WERI-Rb-1 (cell line): ENCODE measurements at regions not wholly inside any gene's neighbourhood (a gene's known extent, or its start where the extent isn't known, plus 50 kb on each side); places are given as distances from the start of the nearest gene placed in this dataset.

Experiments used
- DNase-seq: peaks from one replicate; pipeline ENCODE4 v3.0.0-alpha.2; 2020
- H3K27ac ChIP-seq: fragments of 250-450 bp; sonication (Bioruptor Pico); 2 replicates; pipeline ENCODE4 v1.5.1; 2020; ENCODE audit warnings: mild to moderate bottlenecking, moderate library complexity
- H3K27me3 ChIP-seq: fragments of 250-450 bp; sonication (Bioruptor Pico); 2 replicates; pipeline ENCODE4 v1.5.1; 2021; ENCODE audit warnings: mild to moderate bottlenecking, low read depth, moderate library complexity; ENCODE audit not compliant: insufficient read depth, severe bottlenecking
- H3K36me3 ChIP-seq: fragments of 250-450 bp; sonication (Bioruptor Pico); 2 replicates; pipeline ENCODE4 v1.5.1; 2020; ENCODE audit warnings: mild to moderate bottlenecking, moderate library complexity
- H3K4me3 ChIP-seq: 2 replicates; pipeline ENCODE4 v1.5.1; 2011; ENCODE audit warnings: low read depth, mild to moderate bottlenecking, control low read depth, low read length
- H3K9me3 ChIP-seq: fragments of 250-450 bp; sonication (Bioruptor Pico); 2 replicates; pipeline ENCODE4 v1.5.1; 2021; ENCODE audit warnings: mild to moderate bottlenecking, moderate library complexity; ENCODE audit not compliant: severe bottlenecking
- TF ChIP-seq, protein P1 (sequence below): IDR thresholded peaks from 2 replicates; pipeline ENCODE4 v1.5.1; 2011; ENCODE audit warnings: low read depth, mild to moderate bottlenecking, control low read depth, inconsistent platforms, low read length

DNA sequence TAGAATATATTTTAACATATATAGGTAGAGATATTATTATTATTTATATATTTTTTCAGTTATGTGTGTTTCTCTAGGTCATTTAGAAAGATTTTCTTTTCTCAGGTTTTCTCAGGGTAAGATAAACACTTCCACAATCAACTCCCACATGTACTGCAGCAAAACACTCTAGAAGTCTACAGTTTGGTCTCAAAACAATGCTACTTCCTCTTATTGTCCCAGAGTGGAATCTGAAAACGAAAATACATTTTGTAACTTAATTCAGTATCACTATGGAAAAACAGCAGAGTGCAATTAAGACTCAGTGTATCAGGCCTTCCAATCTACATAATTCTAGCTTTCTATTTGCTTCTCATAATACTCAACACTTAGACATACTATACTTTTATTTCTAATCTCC lies 190.1 kb upstream of the SLC35G4 start:
- Histone ChIP-seq H3K27me3 (no peaks in the 10 kb centered on the region), H3K9me3 (no peaks in the 10 kb centered on the region), H3K36me3 (no peaks in the 10 kb centered on the region), H3K4me3 (no peak overlapping the region), H3K27ac (no peak overlapping the region)
- DNase-seq: no peak
- TF ChIP-seq, protein P1, sequence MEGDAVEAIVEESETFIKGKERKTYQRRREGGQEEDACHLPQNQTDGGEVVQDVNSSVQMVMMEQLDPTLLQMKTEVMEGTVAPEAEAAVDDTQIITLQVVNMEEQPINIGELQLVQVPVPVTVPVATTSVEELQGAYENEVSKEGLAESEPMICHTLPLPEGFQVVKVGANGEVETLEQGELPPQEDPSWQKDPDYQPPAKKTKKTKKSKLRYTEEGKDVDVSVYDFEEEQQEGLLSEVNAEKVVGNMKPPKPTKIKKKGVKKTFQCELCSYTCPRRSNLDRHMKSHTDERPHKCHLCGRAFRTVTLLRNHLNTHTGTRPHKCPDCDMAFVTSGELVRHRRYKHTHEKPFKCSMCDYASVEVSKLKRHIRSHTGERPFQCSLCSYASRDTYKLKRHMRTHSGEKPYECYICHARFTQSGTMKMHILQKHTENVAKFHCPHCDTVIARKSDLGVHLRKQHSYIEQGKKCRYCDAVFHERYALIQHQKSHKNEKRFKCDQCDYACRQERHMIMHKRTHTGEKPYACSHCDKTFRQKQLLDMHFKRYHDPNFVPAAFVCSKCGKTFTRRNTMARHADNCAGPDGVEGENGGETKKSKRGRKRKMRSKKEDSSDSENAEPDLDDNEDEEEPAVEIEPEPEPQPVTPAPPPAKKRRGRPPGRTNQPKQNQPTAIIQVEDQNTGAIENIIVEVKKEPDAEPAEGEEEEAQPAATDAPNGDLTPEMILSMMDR: no peak

DNA sequence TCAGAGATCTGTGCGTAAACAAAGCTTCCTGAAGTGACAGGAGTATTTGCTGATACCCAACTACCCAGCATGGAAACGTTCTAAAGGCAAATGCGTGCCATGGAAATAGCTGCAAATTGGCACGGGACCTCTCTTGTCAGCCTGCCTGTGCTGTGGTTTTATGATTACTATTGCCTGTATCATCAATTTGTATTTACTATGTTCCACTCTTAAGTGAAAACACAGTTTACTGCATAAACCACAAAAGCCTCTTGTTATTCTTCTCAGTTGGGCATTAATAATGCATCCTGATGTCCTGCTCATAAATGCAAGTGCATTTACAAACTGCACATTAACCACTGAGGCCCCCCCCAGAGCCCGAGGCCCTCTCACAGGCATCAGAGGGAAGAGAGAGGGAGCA lies 196.6 kb upstream of the SLC35G4 start:
- Histone ChIP-seq H3K36me3 (no peaks in the 10 kb centered on the region), H3K27me3 (peaks cover 2% of the 10 kb centered on the region), H3K9me3 (no peaks in the 10 kb centered on the region), H3K4me3 (no peak overlapping the region), H3K27ac (no peak overlapping the region)
- no peak for DNase-seq
- TF ChIP-seq, protein P1: no peak

DNA sequence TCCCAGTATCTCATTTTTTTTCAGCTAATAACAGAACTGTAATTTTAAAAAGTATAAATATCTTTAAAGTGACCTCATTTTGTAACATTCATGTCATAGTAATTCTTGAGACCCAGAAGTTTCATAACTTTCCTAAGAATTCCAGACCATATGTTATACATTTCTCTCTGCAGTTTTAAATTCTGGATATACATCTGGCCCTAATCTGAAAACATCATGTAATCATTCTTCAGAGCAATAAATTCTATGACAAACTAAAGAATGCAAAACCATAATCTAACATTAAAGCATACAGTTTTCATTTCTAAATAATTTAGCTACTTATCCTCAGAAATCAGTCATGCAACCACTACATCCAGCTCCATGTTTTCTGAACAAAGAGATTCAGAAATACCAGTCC lies 198.3 kb upstream of the SLC35G4 start:
- no peak for DNase-seq
- H3K9me3 ChIP-seq: no peaks in the 10 kb centered on the region
- no peak overlapping the region for H3K27ac ChIP-seq
- peaks cover 2% of the 10 kb centered on the region for H3K27me3 ChIP-seq
- TF ChIP-seq, protein P1: no peak
- no peaks in the 10 kb centered on the region for H3K36me3 ChIP-seq
- no peak overlapping the region for H3K4me3 ChIP-seq

DNA sequence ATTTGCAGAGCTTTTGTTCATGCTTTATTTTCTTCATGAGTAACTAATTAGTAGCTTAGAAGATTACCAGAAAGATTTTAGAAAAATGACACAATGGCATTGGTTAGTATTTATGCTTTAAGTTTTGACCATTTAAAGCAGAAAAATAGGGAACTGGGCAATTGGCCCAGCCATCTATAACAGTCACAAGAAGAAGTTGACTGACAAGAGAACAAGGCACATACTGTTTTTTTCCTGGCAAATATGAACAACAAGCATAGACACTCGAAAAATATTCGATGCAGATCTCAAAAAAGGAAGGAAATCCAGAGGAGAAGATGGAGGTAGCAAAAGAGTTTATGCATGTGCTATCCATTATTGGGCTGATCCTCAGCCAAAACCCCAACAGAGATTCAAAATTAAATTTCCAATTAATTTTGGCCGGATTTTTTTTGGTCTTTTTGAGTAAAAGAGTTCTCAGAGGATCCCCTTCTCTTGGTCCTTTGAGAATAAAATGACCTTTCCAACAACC lies 200.8 kb upstream of the SLC35G4 start:
- Histone ChIP-seq H3K9me3 (no peaks in the 10 kb centered on the region), H3K36me3 (no peaks in the 10 kb centered on the region), H3K27ac (no peak overlapping the region), H3K27me3 (no peaks in the 10 kb centered on the region), H3K4me3 (no peak overlapping the region)
- DNase-seq: no peak
- TF ChIP-seq, protein P1: no peak

DNA sequence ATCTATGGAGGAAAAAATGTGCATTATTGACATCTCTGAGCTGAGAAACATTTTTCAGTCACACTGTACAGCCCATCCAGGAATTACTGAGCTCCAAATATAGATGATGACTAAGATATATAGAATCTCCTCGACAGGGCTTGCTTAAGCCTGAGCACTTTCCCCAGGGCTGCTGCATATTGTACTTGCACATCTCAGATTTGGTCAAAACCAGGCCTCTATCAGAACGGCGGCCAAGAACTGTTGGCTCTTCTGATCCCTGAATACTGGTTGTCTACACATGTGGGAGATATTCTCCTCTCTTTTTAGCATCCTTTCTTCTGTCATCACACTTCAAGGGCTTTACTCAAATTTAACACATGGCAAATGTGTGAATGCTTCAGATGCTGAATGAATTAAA lies 201.5 kb upstream of the SLC35G4 start:
- TF ChIP-seq, protein P1: no peak
- Histone ChIP-seq H3K27me3 (no peaks in the 10 kb centered on the region), H3K4me3 (no peak overlapping the region), H3K27ac (no peak overlapping the region), H3K9me3 (no peaks in the 10 kb centered on the region), H3K36me3 (no peaks in the 10 kb centered on the region)
- DNase-seq: no peak

DNA sequence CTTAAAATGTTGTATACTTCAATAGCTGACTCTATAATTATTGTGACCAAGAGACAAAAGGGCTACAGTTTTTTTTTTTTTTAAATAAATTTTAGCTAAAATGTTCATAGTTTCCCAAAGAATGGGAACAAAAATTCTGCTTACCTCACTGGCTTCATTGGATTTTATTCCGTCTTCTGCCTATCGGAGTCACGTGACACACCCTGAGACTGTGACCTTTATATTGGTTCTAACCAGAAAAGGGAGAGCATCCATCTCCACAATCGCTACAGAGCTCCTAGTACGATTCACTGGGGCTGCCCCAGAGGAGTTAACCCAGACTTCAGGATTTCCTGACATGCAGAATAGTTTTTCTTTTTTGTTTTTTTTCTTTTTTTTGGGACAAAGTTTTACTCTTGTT lies 203.6 kb upstream of the SLC35G4 start:
- Histone ChIP-seq H3K36me3 (no peaks in the 10 kb centered on the region), H3K27ac (no peak overlapping the region), H3K9me3 (no peaks in the 10 kb centered on the region), H3K27me3 (no peaks in the 10 kb centered on the region), H3K4me3 (no peak overlapping the region)
- DNase-seq: no peak
- TF ChIP-seq, protein P1: no peak
